ENCODE measurements at regions not wholly inside any gene's neighbourhood (a gene's known extent, or its start where the extent isn't known, plus 50 kb on each side); places are given as distances from the start of the nearest gene placed in this dataset.

- no peak for DNase-seq (ENCODE audit: low read depth)
Observed at GRCh38 chr2:236932831-236933361, 152.8 kb upstream of the COPS8 start.

GRCh38 chr2:236934166-236934565 is 151.5 kb upstream of the COPS8 start:
- no peak for DNase-seq (ENCODE audit: low read depth)

GRCh38 chr2:236934656-236935055 is 151.0 kb upstream of the COPS8 start:
- DNase-seq (ENCODE audit: low read depth) = no peak

GRCh38 chr2:236935083-236935482 is 150.6 kb upstream of the COPS8 start:
- DNase-seq (ENCODE audit: low read depth) = no peak

- DNase-seq (ENCODE audit: low read depth) = no peak
Observed at GRCh38 chr2:236935631-236936445, 149.9 kb upstream of the COPS8 start.

GRCh38 chr2:236936446-236936940 is 149.2 kb upstream of the COPS8 start:
- no peak for DNase-seq (ENCODE audit: low read depth)

- no peak for DNase-seq (ENCODE audit: low read depth)
Observed at GRCh38 chr2:236938126-236938525, 147.6 kb upstream of the COPS8 start.

- no peak for DNase-seq (ENCODE audit: low read depth)
Observed at GRCh38 chr2:236939271-236939670, 146.4 kb upstream of the COPS8 start.

- DNase-seq (ENCODE audit: low read depth) = no peak
Observed at GRCh38 chr2:236939721-236940231, 145.9 kb upstream of the COPS8 start.

GRCh38 chr2:236940497-236940896 is 145.2 kb upstream of the COPS8 start:
- DNase-seq (ENCODE audit: low read depth) = no peak

GRCh38 chr2:236940916-236941520 is 144.7 kb upstream of the COPS8 start:
- no peak for DNase-seq (ENCODE audit: low read depth)

- DNase-seq (ENCODE audit: low read depth) = no peak
Observed at GRCh38 chr2:236941551-236941950, 144.1 kb upstream of the COPS8 start.

- DNase-seq (ENCODE audit: low read depth) = no peak
Observed at GRCh38 chr2:236942554-236942953, 143.1 kb upstream of the COPS8 start.

GRCh38 chr2:236943068-236943467 is 142.6 kb upstream of the COPS8 start:
- no peak for DNase-seq (ENCODE audit: low read depth)

- no peak for DNase-seq (ENCODE audit: low read depth)
Observed at GRCh38 chr2:236943841-236944513, 141.7 kb upstream of the COPS8 start.

- no peak for DNase-seq (ENCODE audit: low read depth)
Observed at GRCh38 chr2:236944561-236944960, 141.1 kb upstream of the COPS8 start.

GRCh38 chr2:236945431-236946016 is 140.2 kb upstream of the COPS8 start:
- no peak for DNase-seq (ENCODE audit: low read depth)

- no peak for DNase-seq (ENCODE audit: low read depth)
Observed at GRCh38 chr2:236946871-236947270, 138.8 kb upstream of the COPS8 start.

GRCh38 chr2:236947294-236947693 is 138.4 kb upstream of the COPS8 start:
- DNase-seq (ENCODE audit: low read depth) = no peak

- DNase-seq (ENCODE audit: low read depth) = no peak
Observed at GRCh38 chr2:236947896-236948295, 137.8 kb upstream of the COPS8 start.

- no peak for DNase-seq (ENCODE audit: low read depth)
Observed at GRCh38 chr2:236949089-236949905, 136.4 kb upstream of the COPS8 start.

Measured in activated T-cell treated with anti-CD3 and anti-CD28 coated beads for 48 hours (primary cell).